BLaER1 (cell line): ENCODE measurements at regions not wholly inside any gene's neighbourhood (a gene's known extent, or its start where the extent isn't known, plus 50 kb on each side); places are given as distances from the start of the nearest gene placed in this dataset.
A peak's percentile ranks its signal among the peaks of the same experiment; 100 is the strongest.

Source experiments
- H3K27ac ChIP-seq: shearing (Covaris generic); formaldehyde crosslinking; 2 replicates; pipeline ENCODE4 v1.8.1; 2022
- H3K27me3 ChIP-seq: shearing (Covaris generic); formaldehyde crosslinking; 2 replicates; pipeline ENCODE4 v1.8.1; 2022
- H3K36me3 ChIP-seq: shearing (Covaris generic); formaldehyde crosslinking; 2 replicates; pipeline ENCODE4 v1.8.1; 2022
- H3K4me1 ChIP-seq: shearing (Covaris generic); formaldehyde crosslinking; 2 replicates; pipeline ENCODE4 v1.8.1; 2022
- H3K4me2 ChIP-seq: shearing (Covaris generic); formaldehyde crosslinking; 2 replicates; pipeline ENCODE4 v1.8.1; 2022
- H3K4me3 ChIP-seq: shearing (Covaris generic); formaldehyde crosslinking; 2 replicates; pipeline ENCODE4 v1.8.1; 2022
- H3K9ac ChIP-seq: shearing (Covaris generic); formaldehyde crosslinking; 2 replicates; pipeline ENCODE4 v1.8.1; 2022
- H3K9me3 ChIP-seq: shearing (Covaris generic); formaldehyde crosslinking; 2 replicates; pipeline ENCODE4 v1.8.1; 2022
- H4K20me1 ChIP-seq: shearing (Covaris generic); formaldehyde crosslinking; 2 replicates; pipeline ENCODE4 v1.8.1; 2022
- Cebpa-rat ChIP-seq: shearing (Covaris generic); IDR thresholded peaks from 2 replicates; pipeline ENCODE4 v1.8.1; 2022

- no peaks in the 10 kb centered on the region for H3K9me3 ChIP-seq
- H3K4me3 ChIP-seq: no peak overlapping the region
- H3K4me2 ChIP-seq: no peak overlapping the region
- TF ChIP-seq Cebpa-rat: no peak
- peaks cover 4% of the 10 kb centered on the region; the same call in 1 of the 2 replicates for H3K4me1 ChIP-seq
- H3K9ac ChIP-seq: no peak overlapping the region
- H3K36me3 ChIP-seq: no peaks in the 10 kb centered on the region
- H3K27me3 ChIP-seq: no peaks in the 10 kb centered on the region
- no peaks in the 10 kb centered on the region for H4K20me1 ChIP-seq
- H3K27ac ChIP-seq: no peak overlapping the region
Observed at GRCh38 chr5:117463881-117464570, 889.4 kb upstream of the SEMA6A start.

- no peak for TF ChIP-seq Cebpa-rat
- H3K27me3 ChIP-seq: no peaks in the 10 kb centered on the region
- peaks cover 4% of the 10 kb centered on the region; the same call in 1 of the 2 replicates for H3K4me1 ChIP-seq
- H3K36me3 ChIP-seq: no peaks in the 10 kb centered on the region
- H3K4me2 ChIP-seq: no peak overlapping the region
- H3K9ac ChIP-seq: no peak overlapping the region
- no peaks in the 10 kb centered on the region for H4K20me1 ChIP-seq
- no peak overlapping the region for H3K4me3 ChIP-seq
- no peak overlapping the region for H3K27ac ChIP-seq
- H3K9me3 ChIP-seq: no peaks in the 10 kb centered on the region
Observed at GRCh38 chr5:117461966-117462365, 887.3 kb upstream of the SEMA6A start.

DNA sequence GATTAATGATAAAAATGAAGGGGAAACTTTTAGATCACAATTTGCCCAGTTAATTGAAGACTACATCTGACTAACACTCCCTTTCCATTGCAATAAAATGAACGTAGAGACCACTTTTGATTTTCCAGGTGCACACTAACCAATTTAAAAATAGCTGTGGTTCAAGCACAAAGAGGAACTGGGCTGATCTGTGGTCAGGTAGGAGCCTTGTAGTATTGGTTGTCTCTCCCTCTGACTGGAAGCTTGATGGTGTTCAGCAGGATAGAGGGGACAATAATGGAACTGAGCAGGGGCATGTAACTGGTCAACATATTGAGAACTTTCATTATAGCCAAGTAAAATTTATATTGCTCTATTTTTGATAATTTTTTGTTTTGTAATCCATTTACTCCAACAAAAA lies 886.8 kb upstream of the SEMA6A start:
- Histone ChIP-seq H3K4me2 (peak overlapping the region; percentile 24; the same call in 1 of the 2 replicates), H3K36me3 (no peaks in the 10 kb centered on the region), H3K4me3 (no peak overlapping the region), H4K20me1 (no peaks in the 10 kb centered on the region), H3K27ac (no peak overlapping the region), H3K9me3 (no peaks in the 10 kb centered on the region), H3K9ac (no peak overlapping the region), H3K27me3 (no peaks in the 10 kb centered on the region), H3K4me1 (peaks cover 4% of the 10 kb centered on the region; the same call in 1 of the 2 replicates)
- TF ChIP-seq Cebpa-rat: no peak

DNA sequence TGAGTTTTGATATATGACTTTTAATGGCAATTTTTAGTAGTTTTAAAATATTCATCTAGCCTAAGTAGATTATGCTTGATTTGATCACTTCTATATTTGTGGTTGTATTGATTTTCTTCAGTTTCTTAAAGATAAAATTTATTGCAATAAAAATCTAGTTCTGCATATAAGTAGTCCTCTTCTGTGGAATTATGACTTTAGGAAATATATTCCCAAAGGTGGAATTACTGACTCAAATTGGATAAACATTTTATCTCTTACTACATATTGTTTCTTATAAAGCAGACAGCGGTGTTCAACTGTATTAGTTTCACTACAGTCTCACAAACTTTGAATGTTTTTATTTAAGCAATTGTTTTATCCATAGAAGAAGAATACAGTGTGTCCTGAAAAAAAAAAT lies 883.0 kb upstream of the SEMA6A start:
- Histone ChIP-seq H3K4me3 (no peak overlapping the region), H3K9me3 (peaks cover 4% of the 10 kb centered on the region; the same call in 1 of the 2 replicates), H4K20me1 (no peaks in the 10 kb centered on the region), H3K27ac (no peak overlapping the region), H3K36me3 (no peaks in the 10 kb centered on the region), H3K4me2 (no peak overlapping the region), H3K27me3 (no peaks in the 10 kb centered on the region), H3K4me1 (peaks cover 4% of the 10 kb centered on the region; the same call in 1 of the 2 replicates), H3K9ac (no peak overlapping the region)
- TF ChIP-seq Cebpa-rat: no peak

GRCh38 chr5:117456866-117457470 lies 882.3 kb upstream of the SEMA6A start:
- Histone ChIP-seq H3K4me3 (no peak overlapping the region), H3K4me1 (peaks cover 4% of the 10 kb centered on the region; the same call in 1 of the 2 replicates), H4K20me1 (no peaks in the 10 kb centered on the region), H3K9ac (no peak overlapping the region), H3K27me3 (no peaks in the 10 kb centered on the region), H3K4me2 (no peak overlapping the region), H3K27ac (no peak overlapping the region), H3K9me3 (peaks cover 4% of the 10 kb centered on the region; the same call in 1 of the 2 replicates), H3K36me3 (no peaks in the 10 kb centered on the region)
- no peak for TF ChIP-seq Cebpa-rat

- Histone ChIP-seq H3K4me2 (no peak overlapping the region), H3K9ac (no peak overlapping the region), H3K9me3 (peaks cover 4% of the 10 kb centered on the region; the same call in 1 of the 2 replicates), H4K20me1 (no peaks in the 10 kb centered on the region), H3K4me1 (no peaks in the 10 kb centered on the region), H3K36me3 (no peaks in the 10 kb centered on the region), H3K27me3 (no peaks in the 10 kb centered on the region), H3K4me3 (no peak overlapping the region), H3K27ac (no peak overlapping the region)
- no peak for TF ChIP-seq Cebpa-rat
Observed at GRCh38 chr5:117455236-117456233, 880.9 kb upstream of the SEMA6A start.

- no peak overlapping the region for H3K4me2 ChIP-seq
- H3K9me3 ChIP-seq: peaks cover 4% of the 10 kb centered on the region; the same call in 1 of the 2 replicates
- no peak overlapping the region for H3K4me3 ChIP-seq
Observed at GRCh38 chr5:117454716-117455212, 880.1 kb upstream of the SEMA6A start.

GRCh38 chr5:117436846-117437245 lies 862.2 kb upstream of the SEMA6A start:
- Histone ChIP-seq H3K27ac (no peak overlapping the region), H3K27me3 (no peaks in the 10 kb centered on the region), H3K4me3 (no peak overlapping the region), H3K9me3 (no peaks in the 10 kb centered on the region), H3K4me1 (peaks cover 9% of the 10 kb centered on the region), H3K9ac (no peak overlapping the region), H4K20me1 (no peaks in the 10 kb centered on the region), H3K36me3 (no peaks in the 10 kb centered on the region), H3K4me2 (peak overlapping the region; percentile 25)
- no peak for TF ChIP-seq Cebpa-rat

More at GRCh38 chr5:117454716-117455212, 880.1 kb upstream of the SEMA6A start:
- H3K4me1 ChIP-seq: no peaks in the 10 kb centered on the region
- no peaks in the 10 kb centered on the region for H3K36me3 ChIP-seq
- H3K27me3 ChIP-seq: no peaks in the 10 kb centered on the region
- no peak overlapping the region for H3K9ac ChIP-seq
- no peaks in the 10 kb centered on the region for H4K20me1 ChIP-seq
- no peak overlapping the region for H3K27ac ChIP-seq
- TF ChIP-seq Cebpa-rat: no peak

DNA sequence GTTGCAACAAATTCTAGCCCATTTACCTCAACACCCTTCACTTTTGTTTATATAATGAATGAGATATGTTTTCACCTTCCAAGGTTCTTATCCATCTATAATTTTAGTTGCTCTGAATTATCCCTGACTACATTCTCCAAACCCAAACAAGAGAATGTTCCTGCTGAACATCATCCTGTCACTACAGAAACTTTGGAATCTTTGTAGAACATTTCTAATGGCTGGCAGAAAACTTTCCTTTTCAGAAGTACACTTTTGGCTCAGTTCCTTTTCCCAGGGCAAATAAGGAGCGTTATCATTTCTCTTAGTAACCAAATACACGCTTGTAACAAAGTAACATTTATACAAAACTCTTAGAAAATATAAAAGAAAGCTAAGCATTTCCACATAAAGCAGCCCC lies 860.6 kb upstream of the SEMA6A start:
- no peak overlapping the region for H3K4me2 ChIP-seq
- H3K27ac ChIP-seq: no peak overlapping the region
- no peak for TF ChIP-seq Cebpa-rat
- no peak overlapping the region for H3K9ac ChIP-seq
- no peaks in the 10 kb centered on the region for H3K9me3 ChIP-seq
- no peaks in the 10 kb centered on the region for H4K20me1 ChIP-seq
- no peak overlapping the region for H3K4me3 ChIP-seq
- peaks cover 9% of the 10 kb centered on the region for H3K4me1 ChIP-seq
- no peaks in the 10 kb centered on the region for H3K27me3 ChIP-seq
- H3K36me3 ChIP-seq: no peaks in the 10 kb centered on the region
